CD8-positive, alpha-beta memory T cell (primary cell): ENCODE measurements at regions not wholly inside any gene's neighbourhood (a gene's known extent, or its start where the extent isn't known, plus 50 kb on each side); places are given as distances from the start of the nearest gene placed in this dataset.

Source experiments
- CTCF ChIA-PET: fragments of 350-600 bp; sonication (Branson Sonifier 250); formaldehyde crosslinking; loops from one replicate; lab custom pipeline; 2021; ENCODE audit warnings: antibody characterized with exemption; lab: Charles Lee
- POLR2A ChIA-PET: fragments of 350-600 bp; sonication (Branson Sonifier 250); formaldehyde crosslinking; loops from one replicate; lab custom pipeline; 2021; ENCODE audit warnings: antibody characterized with exemption; lab: Charles Lee
- DNase-seq, 5 donors: peaks; one replicate each; pipeline versions ENCODE4 v3.0.0 to v3.0.0-alpha.2; 2020 to 2022; ENCODE audit warnings: mixed read lengths in 1 of 5
- H3K27ac ChIP-seq: one replicate; pipeline ENCODE4 v1.7.0; 2013; ENCODE audit warnings: low read depth, mild to moderate bottlenecking, low read length, moderate library complexity
- H3K27me3 ChIP-seq: 2 replicates; pipeline ENCODE4 v1.7.0; 2013; ENCODE audit warnings: low read length, mild to moderate bottlenecking; ENCODE audit not compliant: insufficient read depth, poor library complexity, severe bottlenecking
- H3K36me3 ChIP-seq: 2 replicates; pipeline ENCODE4 v1.7.0; 2013; ENCODE audit warnings: mild to moderate bottlenecking, low read length, moderate library complexity; ENCODE audit not compliant: insufficient read depth
- H3K4me1 ChIP-seq: 2 replicates; pipeline ENCODE4 v1.7.0; 2013; ENCODE audit warnings: mild to moderate bottlenecking, low read length, moderate library complexity; ENCODE audit not compliant: insufficient read depth
- H3K4me3 ChIP-seq: 2 replicates; pipeline ENCODE4 v1.7.0; 2013; ENCODE audit warnings: mild to moderate bottlenecking, low read length
- H3K9me3 ChIP-seq: 2 replicates; pipeline ENCODE4 v1.7.0; 2013; ENCODE audit warnings: mild to moderate bottlenecking, low read length
- H3K27ac Mint-ChIP-seq, 8 donors: one replicate each; pipeline ENCODE4 v1.8.0; 2020 to 2021; ENCODE audit warnings: mixed read lengths in 8 of 8, mild to moderate bottlenecking in 6 of 8, inconsistent platforms in 3 of 8, moderate library complexity in 3 of 8
- H3K27me3 Mint-ChIP-seq, 2 donors: one replicate each; pipeline ENCODE4 v1.8.0; 2020 to 2021; ENCODE audit warnings: mixed read lengths in 2 of 2, mild to moderate bottlenecking in 1 of 2, moderate library complexity in 1 of 2
- H3K36me3 Mint-ChIP-seq, 3 donors: one replicate each; pipeline ENCODE4 v1.8.0; 2020 to 2021; ENCODE audit warnings: mixed read lengths in 3 of 3, inconsistent platforms in 1 of 3, mild to moderate bottlenecking in 1 of 3
- H3K4me1 Mint-ChIP-seq, 3 donors: one replicate each; pipeline ENCODE4 v1.8.0; 2020 to 2021; ENCODE audit warnings: mixed read lengths in 3 of 3, inconsistent platforms in 1 of 3, mild to moderate bottlenecking in 1 of 3
- H3K4me3 Mint-ChIP-seq, 7 donors: one replicate each; pipeline ENCODE4 v1.8.0; 2020 to 2021; ENCODE audit warnings: mixed read lengths in 7 of 7, mild to moderate bottlenecking in 6 of 7, moderate library complexity in 4 of 7, inconsistent platforms in 2 of 7
- H3K9me3 Mint-ChIP-seq, 5 donors: one replicate each; pipeline ENCODE4 v1.8.0; 2020 to 2022; ENCODE audit warnings: mixed read lengths in 5 of 5, mild to moderate bottlenecking in 3 of 5, moderate library complexity in 2 of 5, inconsistent platforms in 1 of 5

- ChIA-PET CTCF (no interaction called here), POLR2A (no interaction called here)
- no peaks in the 10 kb centered on the region for H3K4me1 ChIP-seq
- peaks cover 12 to 18% (median 14%) of the 10 kb centered on the region in 3 donors for H3K4me1 Mint-ChIP-seq
- peaks cover 26 to 30% of the 10 kb centered on the region in 2 donors for H3K27me3 Mint-ChIP-seq
- H3K27ac Mint-ChIP-seq, result no peak overlapping the region
- H3K9me3 ChIP-seq, result no peaks in the 10 kb centered on the region
- H3K9me3 Mint-ChIP-seq, result no peaks in the 10 kb centered on the region
- DNase-seq, result no peak
- no peak overlapping the region for H3K4me3 ChIP-seq
- no peak overlapping the region for H3K27ac ChIP-seq
- peak overlapping the region in 2 of 7 donors; percentile 40 to 48 for H3K4me3 Mint-ChIP-seq
- H3K36me3 Mint-ChIP-seq, result peaks cover 0 to 2% (median 0%) of the 10 kb centered on the region in 3 donors
- no peaks in the 10 kb centered on the region for H3K36me3 ChIP-seq
- H3K27me3 ChIP-seq, result peaks cover 13% of the 10 kb centered on the region
These were observed 62.1 kb upstream of the CCDC160 start for GRCh38 chrX:134174859-134175258.

GRCh38 chrX:134177527-134177926 is 59.5 kb upstream of the CCDC160 start:
- no peak for DNase-seq
- ChIA-PET CTCF (no interaction called here), POLR2A (no interaction called here)
- peaks cover 30 to 43% of the 10 kb centered on the region in 2 donors for H3K27me3 Mint-ChIP-seq
- H3K9me3 Mint-ChIP-seq, result no peaks in the 10 kb centered on the region
- Histone ChIP-seq H3K9me3 (no peaks in the 10 kb centered on the region), H3K36me3 (no peaks in the 10 kb centered on the region), H3K27ac (no peak overlapping the region), H3K4me3 (no peak overlapping the region), H3K4me1 (no peaks in the 10 kb centered on the region), H3K27me3 (peaks cover 13% of the 10 kb centered on the region)
- peaks cover 0 to 2% (median 0%) of the 10 kb centered on the region in 3 donors for H3K36me3 Mint-ChIP-seq
- H3K4me1 Mint-ChIP-seq, result peaks cover 8 to 14% (median 11%) of the 10 kb centered on the region in 3 donors
- H3K27ac Mint-ChIP-seq, result no peak overlapping the region
- H3K4me3 Mint-ChIP-seq, result no peak overlapping the region

GRCh38 chrX:134180601-134181274 is 56.2 kb upstream of the CCDC160 start:
- ChIA-PET CTCF (no interaction called here), POLR2A (interaction anchor here (0.6 kb wide), 1 partner anchor 619 kb away, joined by 3 read pairs; no protein-coding TSS in a partner anchor)
- Histone ChIP-seq H3K27ac (no peak overlapping the region), H3K9me3 (no peaks in the 10 kb centered on the region), H3K27me3 (no peaks in the 10 kb centered on the region), H3K4me3 (no peak overlapping the region), H3K36me3 (no peaks in the 10 kb centered on the region), H3K4me1 (peaks cover 2% of the 10 kb centered on the region)
- Mint-ChIP-seq H3K9me3 (no peaks in the 10 kb centered on the region), H3K4me3 (no peak overlapping the region), H3K36me3 (no peaks in the 10 kb centered on the region), H3K27ac (no peak overlapping the region), H3K4me1 (peaks cover 7 to 14% (median 10%) of the 10 kb centered on the region in 3 donors), H3K27me3 (peaks cover 16 to 26% of the 10 kb centered on the region in 2 donors)
- no peak for DNase-seq

GRCh38 chrX:134181275-134181660 is 55.7 kb upstream of the CCDC160 start:
- Mint-ChIP-seq H3K36me3 (no peaks in the 10 kb centered on the region), H3K27me3 (peaks cover 11 to 25% of the 10 kb centered on the region in 2 donors), H3K9me3 (no peaks in the 10 kb centered on the region), H3K4me1 (peaks cover 12 to 19% (median 14%) of the 10 kb centered on the region in 3 donors), H3K27ac (no peak overlapping the region), H3K4me3 (no peak overlapping the region)
- ChIA-PET POLR2A (interaction anchor here (0.6 kb wide), 1 partner anchor 618 kb away, joined by 3 read pairs; no protein-coding TSS in a partner anchor), CTCF (no interaction called here)
- Histone ChIP-seq H3K27ac (no peak overlapping the region), H3K9me3 (no peaks in the 10 kb centered on the region), H3K36me3 (no peaks in the 10 kb centered on the region), H3K4me3 (no peak overlapping the region), H3K27me3 (no peaks in the 10 kb centered on the region), H3K4me1 (peaks cover 7% of the 10 kb centered on the region)
- no peak for DNase-seq

- Mint-ChIP-seq H3K27ac (no peak overlapping the region), H3K27me3 (peaks cover 11 to 17% of the 10 kb centered on the region in 2 donors), H3K4me1 (peaks cover 25 to 33% (median 26%) of the 10 kb centered on the region in 3 donors), H3K9me3 (no peaks in the 10 kb centered on the region), H3K36me3 (no peaks in the 10 kb centered on the region), H3K4me3 (no peak overlapping the region)
- no peaks in the 10 kb centered on the region for H3K9me3 ChIP-seq
- POLR2A ChIA-PET, result no interaction called here
- CTCF ChIA-PET, result no interaction called here
- no peak overlapping the region for H3K27ac ChIP-seq
- no peak overlapping the region for H3K4me3 ChIP-seq
- DNase-seq, result no peak
- H3K36me3 ChIP-seq, result no peaks in the 10 kb centered on the region
- H3K4me1 ChIP-seq, result peaks cover 19% of the 10 kb centered on the region
- H3K27me3 ChIP-seq, result no peaks in the 10 kb centered on the region
These were observed 53.3 kb upstream of the CCDC160 start for GRCh38 chrX:134183665-134184064.

GRCh38 chrX:134184936-134185335 is 52.0 kb upstream of the CCDC160 start:
- H3K36me3 Mint-ChIP-seq, result no peaks in the 10 kb centered on the region
- no peak for DNase-seq
- Histone ChIP-seq H3K36me3 (no peaks in the 10 kb centered on the region), H3K4me1 (peaks cover 19% of the 10 kb centered on the region), H3K9me3 (no peaks in the 10 kb centered on the region), H3K27ac (no peak overlapping the region), H3K27me3 (no peaks in the 10 kb centered on the region), H3K4me3 (no peak overlapping the region)
- H3K27me3 Mint-ChIP-seq, result peaks cover 12 to 15% of the 10 kb centered on the region in 2 donors
- H3K27ac Mint-ChIP-seq, result no peak overlapping the region
- no peak overlapping the region for H3K4me3 Mint-ChIP-seq
- no peaks in the 10 kb centered on the region for H3K9me3 Mint-ChIP-seq
- H3K4me1 Mint-ChIP-seq, result peaks cover 25 to 41% (median 26%) of the 10 kb centered on the region in 3 donors
- POLR2A ChIA-PET, result no interaction called here
- CTCF ChIA-PET, result no interaction called here

GRCh38 chrX:134186362-134187121 is 50.4 kb upstream of the CCDC160 start:
- H3K4me1 ChIP-seq, result peaks cover 19% of the 10 kb centered on the region
- no peaks in the 10 kb centered on the region for H3K27me3 ChIP-seq
- Mint-ChIP-seq H3K4me1 (peaks cover 29 to 46% (median 31%) of the 10 kb centered on the region in 3 donors), H3K27me3 (peaks cover 3 to 6% of the 10 kb centered on the region in 2 donors), H3K27ac (peak overlapping the region in 1 of 8 donors; percentile 56), H3K9me3 (no peaks in the 10 kb centered on the region), H3K36me3 (no peaks in the 10 kb centered on the region), H3K4me3 (peak overlapping the region; percentile 1 to 62 (median 39))
- POLR2A ChIA-PET, result no interaction called here
- H3K36me3 ChIP-seq, result no peaks in the 10 kb centered on the region
- H3K27ac ChIP-seq, result no peak overlapping the region
- no peaks in the 10 kb centered on the region for H3K9me3 ChIP-seq
- CTCF ChIA-PET, result no interaction called here
- no peak overlapping the region for H3K4me3 ChIP-seq
- peak in 4 of 5 donors; percentile 30 to 72 (median 64) for DNase-seq
